ENCODE measurements at regions not wholly inside any gene's neighbourhood (a gene's known extent, or its start where the extent isn't known, plus 50 kb on each side); places are given as distances from the start of the nearest gene placed in this dataset.

DNA sequence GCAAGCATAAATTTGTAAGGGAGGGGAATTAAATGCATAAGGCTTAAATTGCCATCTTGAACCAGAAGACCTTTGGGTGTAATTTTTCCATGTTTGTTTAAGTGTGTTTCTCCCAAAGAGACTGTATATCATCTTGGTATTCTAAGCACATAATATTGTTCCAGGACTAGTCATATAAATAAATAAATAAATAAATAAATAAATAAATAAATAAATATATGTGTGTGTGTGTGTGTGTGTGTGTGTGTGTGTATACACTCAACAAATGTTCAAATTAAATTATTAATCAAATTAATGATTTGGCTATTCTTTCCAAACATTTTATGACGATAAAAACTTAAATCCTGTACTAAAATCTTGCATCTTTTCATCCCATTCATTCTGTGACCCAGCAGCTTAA lies 867.8 kb upstream of the KLHL29 start:
- Histone ChIP-seq H3K23ac (ENCODE audit: low read depth, low read length) (no peak overlapping the region), H3K56ac (ENCODE audit: extremely low read depth, insufficient read depth, low read length) (no peak overlapping the region), H3K9me3 (ENCODE audit: control insufficient read depth, insufficient read depth, low read length) (peaks cover 7% of the 10 kb centered on the region), H3K4me1 (ENCODE audit: control insufficient read depth, insufficient read depth, low read length) (no peaks in the 10 kb centered on the region), H4K5ac (ENCODE audit: low read depth, low read length) (no peak overlapping the region), H2BK20ac (ENCODE audit: low read depth, low read length) (no peak overlapping the region), H3K79me1 (ENCODE audit: low read depth in 1 of 2, low read length in 2 of 2) (no peaks in the 10 kb centered on the region), H3K4ac (ENCODE audit: low read depth, low read length) (no peak overlapping the region), H3K36me3 (ENCODE audit: control insufficient read depth, insufficient read depth, low read length) (no peaks in the 10 kb centered on the region), H3K18ac (ENCODE audit: low read depth, low read length) (no peak overlapping the region), H3K27ac (ENCODE audit: insufficient read depth, low read length) (no peak overlapping the region), H2BK15ac (ENCODE audit: low read depth, low read length) (no peak overlapping the region), H2BK5ac (ENCODE audit: low read depth, low read length, poor library complexity, severe bottlenecking) (no peak overlapping the region), H3K4me3 (ENCODE audit: insufficient read depth, low read depth, low read length) (no peak overlapping the region), H3K9ac (ENCODE audit: low read depth, low read length) (no peak overlapping the region), H4K91ac (ENCODE audit: insufficient read depth, low read depth, low read length) (no peak overlapping the region), H4K8ac (ENCODE audit: low read depth in 2 of 2, low read length in 2 of 2) (no peak overlapping the region), H3K9me1 (ENCODE audit: insufficient read depth, low read length) (no peaks in the 10 kb centered on the region), H2AK9ac (replicated peaks; ENCODE audit: low read depth, low read length, poor library complexity) (no peak overlapping the region), H3K4me2 (ENCODE audit: low read depth, low read length) (no peak overlapping the region), H2BK120ac (ENCODE audit: low read depth, low read length) (no peak overlapping the region), H2AFZ (replicated peaks; ENCODE audit: low read length, poor library complexity) (no peak overlapping the region), H3K14ac (replicated peaks; ENCODE audit: low read depth, low read length) (no peak overlapping the region), H4K20me1 (ENCODE audit: insufficient read depth, low read length) (no peaks in the 10 kb centered on the region), H2AK5ac (ENCODE audit: low read depth, low read length) (no peak overlapping the region), H3K27me3 (ENCODE audit: control insufficient read depth, insufficient read depth, low read length) (no peaks in the 10 kb centered on the region)
- ATAC-seq (ENCODE audit: low read depth): no peak
- in situ Hi-C loops (cut with MboI; ENCODE audit: low sequenced_read_pairs): no loop called here
- WGBS, 2 experiments (ENCODE audit: extremely low coverage in 2 of 2, insufficient read length in 1 of 2): no CpG with 5 or more reads among the region's 1 CpG
- dilution Hi-C loops (cut with HindIII; ENCODE audit: low sequenced_read_pairs, unreplicated experiment): no loop called here
- CTCF ChIA-PET: no interaction called here
- no TSS peak for BruUV-seq (replicated peaks)
- POLR2A ChIA-PET (ENCODE audit: unreplicated experiment): no interaction called here
- intact Hi-C loops (cut with micrococcal nuclease): no loop called here
- no peak for DNase-seq
- TF ChIP-seq MAFK (IDR thresholded peaks at IDR 0.05; ENCODE audit: low read depth, low read length) (no peak), RFX5 (IDR thresholded peaks at IDR 0.05; ENCODE audit: low read depth, low read length) (no peak), SMC3 (IDR thresholded peaks at IDR 0.05; ENCODE audit: low read depth, low read length) (no peak)

Measured in IMR-90 (cell line).